ENCODE measurements at regions not wholly inside any gene's neighbourhood (a gene's known extent, or its start where the extent isn't known, plus 50 kb on each side); places are given as distances from the start of the nearest gene placed in this dataset.

DNA sequence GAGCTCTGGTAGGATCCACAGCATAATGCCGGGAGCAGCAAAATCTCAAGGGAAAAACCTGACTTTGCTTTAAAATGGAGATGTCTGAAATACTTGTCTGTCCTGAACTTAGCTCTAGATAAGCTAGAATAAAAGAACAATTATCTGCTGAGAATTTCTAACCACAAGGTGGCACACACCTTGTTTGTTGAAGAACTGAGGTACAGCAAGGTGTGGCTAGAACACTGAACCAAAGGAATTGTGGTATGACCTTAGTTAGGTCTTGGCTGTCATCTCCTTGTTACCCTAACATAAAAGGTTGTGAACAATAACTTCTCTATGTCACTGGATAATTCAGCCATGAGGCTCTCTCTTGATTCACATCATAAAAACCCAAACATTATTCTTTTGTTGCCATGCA lies 72.3 kb upstream of the ANXA1 start:
- TF ChIP-seq, protein P1, sequence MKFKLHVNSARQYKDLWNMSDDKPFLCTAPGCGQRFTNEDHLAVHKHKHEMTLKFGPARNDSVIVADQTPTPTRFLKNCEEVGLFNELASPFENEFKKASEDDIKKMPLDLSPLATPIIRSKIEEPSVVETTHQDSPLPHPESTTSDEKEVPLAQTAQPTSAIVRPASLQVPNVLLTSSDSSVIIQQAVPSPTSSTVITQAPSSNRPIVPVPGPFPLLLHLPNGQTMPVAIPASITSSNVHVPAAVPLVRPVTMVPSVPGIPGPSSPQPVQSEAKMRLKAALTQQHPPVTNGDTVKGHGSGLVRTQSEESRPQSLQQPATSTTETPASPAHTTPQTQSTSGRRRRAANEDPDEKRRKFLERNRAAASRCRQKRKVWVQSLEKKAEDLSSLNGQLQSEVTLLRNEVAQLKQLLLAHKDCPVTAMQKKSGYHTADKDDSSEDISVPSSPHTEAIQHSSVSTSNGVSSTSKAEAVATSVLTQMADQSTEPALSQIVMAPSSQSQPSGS (CRISPR knock-in tag; IDR thresholded peaks at IDR 0.05; ENCODE audit: borderline replicate concordance, low read depth), result no peak
- TF ChIP-seq TEAD4 (CRISPR knock-in tag; IDR thresholded peaks at IDR 0.05), result no peak
- no peak for TF ChIP-seq ZNF671 (CRISPR knock-in tag; IDR thresholded peaks at IDR 0.05)
- TF ChIP-seq, protein P2, sequence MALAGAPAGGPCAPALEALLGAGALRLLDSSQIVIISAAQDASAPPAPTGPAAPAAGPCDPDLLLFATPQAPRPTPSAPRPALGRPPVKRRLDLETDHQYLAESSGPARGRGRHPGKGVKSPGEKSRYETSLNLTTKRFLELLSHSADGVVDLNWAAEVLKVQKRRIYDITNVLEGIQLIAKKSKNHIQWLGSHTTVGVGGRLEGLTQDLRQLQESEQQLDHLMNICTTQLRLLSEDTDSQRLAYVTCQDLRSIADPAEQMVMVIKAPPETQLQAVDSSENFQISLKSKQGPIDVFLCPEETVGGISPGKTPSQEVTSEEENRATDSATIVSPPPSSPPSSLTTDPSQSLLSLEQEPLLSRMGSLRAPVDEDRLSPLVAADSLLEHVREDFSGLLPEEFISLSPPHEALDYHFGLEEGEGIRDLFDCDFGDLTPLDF (CRISPR knock-in tag; IDR thresholded peaks at IDR 0.05), result no peak
- TF ChIP-seq, protein P3, sequence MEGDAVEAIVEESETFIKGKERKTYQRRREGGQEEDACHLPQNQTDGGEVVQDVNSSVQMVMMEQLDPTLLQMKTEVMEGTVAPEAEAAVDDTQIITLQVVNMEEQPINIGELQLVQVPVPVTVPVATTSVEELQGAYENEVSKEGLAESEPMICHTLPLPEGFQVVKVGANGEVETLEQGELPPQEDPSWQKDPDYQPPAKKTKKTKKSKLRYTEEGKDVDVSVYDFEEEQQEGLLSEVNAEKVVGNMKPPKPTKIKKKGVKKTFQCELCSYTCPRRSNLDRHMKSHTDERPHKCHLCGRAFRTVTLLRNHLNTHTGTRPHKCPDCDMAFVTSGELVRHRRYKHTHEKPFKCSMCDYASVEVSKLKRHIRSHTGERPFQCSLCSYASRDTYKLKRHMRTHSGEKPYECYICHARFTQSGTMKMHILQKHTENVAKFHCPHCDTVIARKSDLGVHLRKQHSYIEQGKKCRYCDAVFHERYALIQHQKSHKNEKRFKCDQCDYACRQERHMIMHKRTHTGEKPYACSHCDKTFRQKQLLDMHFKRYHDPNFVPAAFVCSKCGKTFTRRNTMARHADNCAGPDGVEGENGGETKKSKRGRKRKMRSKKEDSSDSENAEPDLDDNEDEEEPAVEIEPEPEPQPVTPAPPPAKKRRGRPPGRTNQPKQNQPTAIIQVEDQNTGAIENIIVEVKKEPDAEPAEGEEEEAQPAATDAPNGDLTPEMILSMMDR (IDR thresholded peaks at IDR 0.05), result no peak
- TF ChIP-seq, protein P4, sequence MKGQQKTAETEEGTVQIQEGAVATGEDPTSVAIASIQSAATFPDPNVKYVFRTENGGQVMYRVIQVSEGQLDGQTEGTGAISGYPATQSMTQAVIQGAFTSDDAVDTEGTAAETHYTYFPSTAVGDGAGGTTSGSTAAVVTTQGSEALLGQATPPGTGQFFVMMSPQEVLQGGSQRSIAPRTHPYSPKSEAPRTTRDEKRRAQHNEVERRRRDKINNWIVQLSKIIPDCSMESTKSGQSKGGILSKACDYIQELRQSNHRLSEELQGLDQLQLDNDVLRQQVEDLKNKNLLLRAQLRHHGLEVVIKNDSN (CRISPR knock-in tag; IDR thresholded peaks at IDR 0.05), result no peak
- TF ChIP-seq ZNF263 (CRISPR knock-in tag; IDR thresholded peaks at IDR 0.05; ENCODE audit: low read depth), result no peak

Measured in WTC11 (cell line).